Muscle of arm (tissue), 1 donor: ENCODE measurements at regions not wholly inside any gene's neighbourhood (a gene's known extent, or its start where the extent isn't known, plus 50 kb on each side); places are given as distances from the start of the nearest gene placed in this dataset.

Experiments
- DNase-seq: peaks from one replicate; pipeline ENCODE4 v3.0.0-alpha.2; 2013

GRCh38 chr1:30054126-30054525 lies 669.3 kb downstream of the MATN1 start:
- no peak for DNase-seq

- no peak for DNase-seq
Observed at GRCh38 chr1:30052178-30052577, 671.2 kb downstream of the MATN1 start.

DNA sequence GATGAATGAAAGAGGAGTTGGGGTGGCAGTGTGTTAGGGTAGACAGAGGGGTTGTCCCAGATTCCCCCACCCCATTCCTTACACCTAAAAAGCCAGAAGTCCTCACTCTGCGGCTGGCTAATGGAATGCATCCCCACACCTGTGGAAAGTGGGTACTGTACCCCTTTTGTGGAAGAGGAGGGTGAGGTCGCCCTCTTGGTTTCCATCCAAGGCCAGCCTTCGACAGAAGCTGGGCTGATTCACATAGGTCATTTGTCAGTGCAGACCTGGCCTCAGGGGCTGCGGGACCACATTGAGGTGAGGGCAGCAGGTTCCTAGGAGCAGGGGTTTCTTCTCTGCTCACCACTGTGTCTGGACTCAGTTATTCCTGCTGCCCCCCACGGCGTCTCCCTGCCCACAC lies 671.6 kb downstream of the MATN1 start:
- DNase-seq: no peak

DNA sequence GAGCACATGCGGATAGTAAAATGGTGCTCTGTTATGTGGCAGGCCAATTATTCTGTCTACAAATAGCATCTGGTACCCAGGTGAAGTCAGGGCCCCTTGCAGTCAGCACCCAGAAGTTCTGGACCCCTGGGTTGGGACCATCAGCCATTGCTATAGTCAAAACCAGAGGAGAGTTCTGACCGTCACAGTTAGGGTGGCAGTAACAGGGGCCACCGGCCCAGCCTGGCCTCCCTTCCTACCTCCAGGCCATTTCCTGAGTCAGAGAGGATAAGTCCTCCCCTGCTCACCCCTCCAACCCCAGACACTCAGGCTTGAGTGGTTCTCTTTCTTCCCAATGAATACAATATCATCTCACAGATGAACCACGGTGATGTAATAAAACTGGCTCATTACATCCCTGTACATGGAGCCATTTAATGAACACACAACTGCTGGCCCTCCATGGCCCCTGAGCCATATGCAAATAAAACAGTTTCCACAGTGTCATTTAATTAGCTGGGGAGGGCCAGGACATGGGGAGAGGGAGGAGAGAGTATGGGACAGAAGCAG lies 673.6 kb downstream of the MATN1 start:
- no peak for DNase-seq

DNA sequence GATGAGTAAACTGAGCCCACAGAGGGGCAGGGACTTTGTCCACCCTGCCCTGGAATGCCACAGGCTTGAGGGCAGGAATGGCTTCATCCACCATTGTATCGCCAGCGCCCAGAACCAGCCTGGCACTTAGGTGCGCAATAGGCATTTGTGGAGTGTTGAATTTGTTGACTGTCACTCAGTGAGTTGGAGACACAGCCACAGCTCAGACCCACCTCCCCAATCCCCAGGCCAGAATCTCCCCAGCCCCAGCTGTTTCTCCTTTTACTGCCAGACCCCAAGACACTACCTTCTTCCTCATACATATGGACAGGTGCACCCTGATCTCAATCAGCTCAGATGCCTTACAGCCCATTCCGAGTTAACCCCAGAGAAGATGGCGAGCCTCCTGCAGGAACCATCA lies 674.5 kb downstream of the MATN1 start:
- DNase-seq: no peak

DNA sequence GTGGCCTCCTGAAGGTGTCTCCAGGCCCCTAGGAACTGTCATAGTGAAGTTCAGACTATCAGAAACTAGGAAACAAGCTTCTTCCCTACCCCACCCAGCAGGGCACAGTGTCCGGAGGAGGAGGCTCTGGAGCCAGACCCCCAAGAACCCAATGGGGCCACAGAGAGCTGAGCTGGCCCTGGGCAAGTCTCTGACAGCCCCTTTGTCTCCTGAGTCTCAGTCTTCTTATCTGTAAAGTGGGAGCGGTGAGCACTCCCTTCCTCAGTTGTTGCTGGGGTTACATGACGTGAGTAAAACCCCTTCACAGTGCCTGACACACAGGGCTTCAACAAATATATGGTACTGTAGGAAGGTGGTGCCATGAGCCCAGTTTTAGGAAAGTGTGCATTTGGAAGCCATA lies 675.8 kb downstream of the MATN1 start:
- DNase-seq: no peak

DNA sequence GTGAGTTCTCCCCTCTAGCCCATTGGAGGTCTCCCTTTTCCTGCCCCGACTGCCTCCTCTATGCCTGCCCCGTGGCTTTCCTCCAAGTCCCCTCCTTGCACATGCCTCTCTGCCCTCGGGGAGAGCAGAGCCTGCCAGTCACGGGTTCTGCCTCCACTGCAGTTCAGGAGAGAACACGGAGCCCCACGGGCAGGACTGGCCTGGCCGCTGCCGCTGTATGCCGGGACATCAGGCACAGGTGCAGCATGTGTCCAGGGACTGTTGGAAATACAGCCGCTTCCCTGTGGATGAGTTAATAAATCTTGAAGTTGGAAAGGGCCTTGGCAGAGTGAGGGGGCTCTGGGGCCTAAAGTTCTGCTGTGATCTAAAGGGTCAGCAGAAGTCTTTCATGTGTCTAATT lies 676.6 kb downstream of the MATN1 start:
- no peak for DNase-seq

GRCh38 chr1:30045304-30046090 lies 677.9 kb downstream of the MATN1 start:
- DNase-seq: no peak

GRCh38 chr1:30044656-30045144 lies 678.7 kb downstream of the MATN1 start:
- no peak for DNase-seq

GRCh38 chr1:30043731-30044408 lies 679.5 kb downstream of the MATN1 start:
- no peak for DNase-seq

DNA sequence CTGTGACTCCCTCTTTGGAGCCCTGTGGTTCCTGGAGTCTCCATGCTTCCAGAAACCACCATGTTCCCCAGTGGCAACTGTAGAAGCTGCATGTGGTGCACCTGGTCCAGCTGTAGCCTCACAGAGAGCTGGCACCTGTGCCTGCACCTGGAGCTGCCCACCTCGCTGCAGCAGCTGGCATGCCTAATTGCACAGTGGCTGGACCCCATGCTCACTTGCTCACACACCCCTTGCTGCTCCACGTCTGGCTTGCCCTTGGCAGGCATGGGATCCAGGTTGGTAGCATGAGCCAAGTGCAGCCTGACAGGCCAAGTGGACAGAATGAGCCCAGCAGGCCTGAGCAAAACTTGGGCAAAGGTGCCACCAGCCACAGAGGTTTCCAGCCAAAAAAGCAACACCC lies 680.1 kb downstream of the MATN1 start:
- DNase-seq: no peak

GRCh38 chr1:30042438-30043147 lies 680.8 kb downstream of the MATN1 start:
- no peak for DNase-seq

DNA sequence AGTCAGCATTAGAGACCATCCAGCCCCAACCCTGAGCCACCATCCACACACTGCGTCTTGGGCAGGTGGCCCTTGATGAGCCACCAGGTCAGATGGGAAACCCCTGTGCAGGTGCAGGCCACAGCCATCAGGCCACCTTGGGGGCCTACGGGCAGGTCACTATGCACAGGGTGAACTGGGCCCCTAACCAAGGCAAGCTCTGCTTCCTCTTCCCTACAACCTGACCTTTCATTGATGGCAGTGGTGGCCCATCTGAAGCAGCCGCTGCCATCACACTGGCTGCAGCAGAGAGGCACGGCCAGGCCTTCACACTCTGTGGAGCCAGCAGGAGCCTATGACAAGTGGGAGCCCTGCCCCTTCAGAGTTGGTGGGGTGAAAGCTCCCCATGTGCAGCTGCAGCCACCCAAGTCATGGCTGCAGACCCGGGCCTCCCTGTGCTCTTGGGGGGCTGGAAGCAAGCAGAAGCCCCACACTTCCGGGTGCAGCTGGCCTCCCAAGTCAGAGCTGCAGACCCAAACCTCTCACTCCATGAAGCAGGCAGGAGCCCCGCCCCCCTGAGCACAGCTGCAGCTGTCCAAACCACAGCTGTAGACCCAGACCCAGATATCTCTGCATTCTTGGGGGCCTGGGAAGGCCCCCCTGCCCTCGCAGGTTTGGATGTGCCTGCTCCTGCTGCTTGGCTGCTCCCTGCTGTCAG lies 681.5 kb downstream of the MATN1 start:
- DNase-seq: no peak

DNA sequence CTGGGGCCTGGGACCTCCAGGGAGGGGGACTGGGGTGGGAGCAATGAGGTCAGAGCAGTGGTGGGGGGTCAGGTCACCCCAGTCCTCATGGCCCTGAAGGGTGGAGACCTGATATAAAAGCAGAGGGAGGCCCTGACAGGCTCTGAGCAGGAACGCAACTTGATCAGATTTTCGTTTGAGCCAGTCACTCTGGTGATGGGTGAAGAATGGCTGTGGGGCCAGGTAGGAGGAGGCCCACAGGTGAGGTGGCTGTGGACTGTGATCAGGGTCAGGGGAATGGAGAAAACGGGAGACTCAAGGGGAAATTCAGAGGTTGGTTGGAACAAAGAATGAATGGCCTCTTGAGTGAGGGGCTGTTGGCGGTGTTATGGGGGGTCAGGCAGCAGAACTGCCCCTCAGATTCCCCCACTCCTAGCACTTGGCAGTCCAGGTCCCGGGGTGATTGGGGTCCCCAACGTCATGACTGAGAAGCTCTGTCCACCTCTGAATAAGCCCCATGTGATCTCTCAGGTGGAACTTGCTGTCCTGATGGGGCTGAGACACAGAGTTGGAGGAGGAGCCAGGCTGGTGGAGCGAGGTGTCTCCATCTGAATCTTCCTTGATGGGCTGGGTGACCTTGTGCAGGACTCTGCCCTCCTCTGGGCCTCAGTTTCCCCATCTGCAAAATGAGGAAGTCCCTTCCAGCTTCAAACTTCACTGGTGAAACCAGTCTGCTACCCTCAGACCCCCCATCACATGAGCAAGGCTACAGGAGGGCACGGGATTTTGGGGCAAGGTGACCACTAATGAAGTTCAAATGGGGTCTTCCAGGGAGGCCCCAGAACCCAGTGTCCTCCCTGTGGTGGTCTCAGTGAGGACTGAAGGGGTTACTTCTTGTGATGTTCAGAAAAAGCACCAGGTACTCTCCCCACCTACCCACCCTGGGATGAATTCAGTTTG lies 683.0 kb downstream of the MATN1 start:
- no peak for DNase-seq

DNA sequence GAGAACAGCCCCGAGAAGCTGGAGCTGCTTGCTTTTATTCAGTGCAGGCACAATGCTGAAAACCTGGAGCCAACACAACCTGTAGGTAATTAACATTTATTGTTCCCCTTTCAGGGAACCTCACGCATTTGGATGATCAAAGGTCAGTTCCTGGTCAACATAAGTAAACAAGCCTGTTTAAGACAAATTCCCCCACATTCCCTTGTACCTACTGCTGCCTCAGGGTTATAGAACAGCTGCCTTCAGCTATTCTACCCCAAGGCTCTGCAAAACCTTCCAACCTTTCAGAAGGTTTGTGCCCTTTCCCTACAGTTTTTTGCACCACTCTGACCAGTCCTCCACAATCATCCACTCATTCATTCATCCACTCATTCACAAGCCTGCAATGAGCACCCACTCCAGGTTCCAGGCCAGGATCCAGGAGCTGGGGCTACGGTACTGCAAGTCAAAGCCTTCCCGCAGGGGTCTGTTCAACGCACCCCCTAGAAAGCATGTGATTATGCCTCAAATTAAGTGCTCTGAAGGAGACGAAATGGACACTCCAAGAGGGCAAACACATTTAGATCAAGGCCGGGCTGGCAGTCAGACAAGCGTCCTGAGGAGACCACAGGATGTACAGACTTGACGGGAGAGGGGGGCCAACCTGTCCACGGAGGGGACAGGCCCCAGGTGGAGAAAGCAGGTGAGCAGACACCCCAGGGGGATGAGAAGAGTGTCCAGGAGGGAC lies 683.9 kb downstream of the MATN1 start:
- no peak for DNase-seq

DNA sequence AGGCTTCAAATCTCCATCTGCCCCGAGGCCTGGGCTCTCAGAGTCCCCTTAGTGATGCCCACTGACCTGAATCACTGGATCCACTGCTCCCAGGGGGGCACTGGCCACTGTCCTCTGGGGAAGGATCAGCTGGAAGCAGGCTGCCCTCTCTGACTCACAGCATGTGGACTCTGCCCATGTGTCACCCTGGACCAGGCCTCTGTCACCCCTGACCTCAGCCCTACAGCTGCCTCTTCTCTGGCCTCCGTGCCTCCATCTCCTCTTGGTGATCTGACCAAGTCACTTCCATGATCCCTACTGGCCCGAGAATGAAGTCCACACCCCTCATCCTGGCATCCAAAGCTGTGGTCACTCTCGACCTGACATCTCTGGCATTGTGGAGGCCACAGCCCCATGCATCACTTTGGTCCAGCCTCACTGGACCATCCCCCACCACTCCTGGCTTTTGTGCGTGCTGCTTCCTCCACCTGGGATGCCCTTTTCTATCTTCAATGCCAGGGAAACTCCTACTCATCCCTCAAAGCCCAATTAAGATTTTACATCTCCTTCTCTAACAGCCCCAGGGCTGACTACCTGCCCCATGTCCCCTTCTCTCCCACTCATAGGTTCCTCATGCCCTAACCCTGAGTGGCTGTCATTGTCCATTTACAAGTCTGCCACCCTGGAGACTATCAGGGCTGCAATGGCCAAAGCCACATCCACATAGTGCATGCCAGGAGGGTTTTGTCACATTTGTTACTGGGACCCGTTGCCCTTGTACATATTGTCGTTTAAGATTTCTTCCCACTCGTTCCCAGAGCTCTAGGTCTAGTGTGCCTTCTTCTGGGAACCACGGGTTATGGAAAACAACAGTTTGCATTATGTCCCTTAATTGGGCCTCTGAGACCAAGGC lies 685.0 kb downstream of the MATN1 start:
- DNase-seq: no peak

- no peak for DNase-seq
Observed at GRCh38 chr1:30037251-30038118, 685.9 kb downstream of the MATN1 start.

GRCh38 chr1:30036666-30037065 lies 686.7 kb downstream of the MATN1 start:
- no peak for DNase-seq
